Aorta (tissue), 5 donors: ENCODE measurements at regions not wholly inside any gene's neighbourhood (a gene's known extent, or its start where the extent isn't known, plus 50 kb on each side); places are given as distances from the start of the nearest gene placed in this dataset.
"Not testable (repeated sequence)": the region's sequence is repeated elsewhere in the genome, so short reads cannot be mapped to it uniquely, and the experiment has no call there.

Experiments used
- ATAC-seq: fragments of 200-7000 bp; cut with Tn5 transposase; one replicate; pipeline ENCODE4 v1.9.1; 2022; ENCODE audit warnings: moderate library complexity; ENCODE audit not compliant: low FRiP score
- DNase-seq, 2 donors: peaks; one replicate each; pipeline ENCODE4 v3.0.0-alpha.2; 2020
- H3K27ac ChIP-seq, 2 donors: one replicate each; pipeline ENCODE4 v1.5.1; 2013; ENCODE audit warnings: low read length in 2 of 2, mild to moderate bottlenecking in 2 of 2, moderate library complexity in 2 of 2, control low read depth in 1 of 2, inconsistent platforms in 1 of 2, low read depth in 1 of 2
- H3K27me3 ChIP-seq, 2 donors: one replicate each; pipeline ENCODE4 v1.6.1; 2013; ENCODE audit warnings: control low read depth in 1 of 2, low read length in 1 of 2, mild to moderate bottlenecking in 1 of 2, moderate library complexity in 1 of 2; ENCODE audit not compliant: insufficient read depth in 2 of 2, control insufficient read depth in 1 of 2
- H3K36me3 ChIP-seq, 2 donors: one replicate each; pipeline ENCODE4 v1.6.1; 2013; ENCODE audit warnings: control low read depth in 1 of 2, low read length in 1 of 2, mild to moderate bottlenecking in 1 of 2; ENCODE audit not compliant: insufficient read depth in 2 of 2, control insufficient read depth in 1 of 2
- H3K4me1 ChIP-seq, 2 donors: one replicate each; pipeline ENCODE4 v1.6.1; 2013; ENCODE audit warnings: low read length in 2 of 2, control low read depth in 1 of 2, mild to moderate bottlenecking in 1 of 2, moderate library complexity in 1 of 2; ENCODE audit not compliant: insufficient read depth in 2 of 2, control insufficient read depth in 1 of 2
- H3K4me3 ChIP-seq, 2 donors: one replicate each; pipeline ENCODE4 v1.5.1; 2013; ENCODE audit warnings: low read length in 2 of 2, control low read depth in 1 of 2, mild to moderate bottlenecking in 1 of 2
- H3K9me3 ChIP-seq: one replicate; pipeline ENCODE4 v1.6.1; 2013; ENCODE audit warnings: mild to moderate bottlenecking, low read length; ENCODE audit not compliant: control insufficient read depth
- WGBS, 2 donors: extraction: QIAGEN DNeasy Blood & Tissue Kit; methylation state at CpG; one replicate each; pipeline ENCODE4 v1.1.7; 2013; 5-methylcytosine and 5-hydroxymethylcytosine counted together
- intact Hi-C, 2 donors: fragments of 100-400 bp; cut with DNase I; formaldehyde crosslinking; loops; one replicate each; pipeline versions ENCODE4 v1.14.2 to v1.15.0; 2022
- donor health status: healthy with polysubstance abuse.
- donor health status: Bipolar disorder and iron deficiency.
- donor health status: DM: no; HTN: no; CAD: no.
- donor health status: DM: no; HTN: no; CAD: no.
- donor health status: DM: yes; HTN: yes; CAD: no.

DNA sequence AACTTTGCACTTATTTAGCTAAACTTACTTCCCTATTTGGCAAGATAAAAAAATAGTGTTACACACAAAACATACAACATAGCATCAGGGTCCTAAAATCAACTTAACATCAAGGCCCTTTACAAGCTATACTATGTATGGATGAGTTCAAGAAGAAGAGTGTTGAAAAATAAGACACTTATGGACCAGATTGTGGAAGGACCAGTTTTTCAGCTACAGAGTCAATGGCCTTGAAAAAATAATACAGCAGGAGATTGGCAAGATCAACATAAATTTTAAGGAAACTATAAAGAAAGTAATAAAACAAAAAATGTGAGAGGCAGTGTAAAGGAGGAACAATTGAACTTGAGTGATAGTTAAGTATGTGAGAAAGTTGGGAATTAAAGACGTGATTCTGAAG lies 66.3 kb upstream of the BBX start:
- intact Hi-C loops, result no loop called here
- no peak overlapping the region for H3K27ac ChIP-seq
- no peak for ATAC-seq
- WGBS, 2 donors, result 82 to 83% methylated on average over 1 of the region's 1 CpG
- DNase-seq, result no peak
- H3K4me1 ChIP-seq, result no peaks in the 10 kb centered on the region
- no peaks in the 10 kb centered on the region for H3K9me3 ChIP-seq
- H3K27me3 ChIP-seq, result no peaks in the 10 kb centered on the region
- no peaks in the 10 kb centered on the region for H3K36me3 ChIP-seq
- H3K4me3 ChIP-seq, result no peak overlapping the region

DNA sequence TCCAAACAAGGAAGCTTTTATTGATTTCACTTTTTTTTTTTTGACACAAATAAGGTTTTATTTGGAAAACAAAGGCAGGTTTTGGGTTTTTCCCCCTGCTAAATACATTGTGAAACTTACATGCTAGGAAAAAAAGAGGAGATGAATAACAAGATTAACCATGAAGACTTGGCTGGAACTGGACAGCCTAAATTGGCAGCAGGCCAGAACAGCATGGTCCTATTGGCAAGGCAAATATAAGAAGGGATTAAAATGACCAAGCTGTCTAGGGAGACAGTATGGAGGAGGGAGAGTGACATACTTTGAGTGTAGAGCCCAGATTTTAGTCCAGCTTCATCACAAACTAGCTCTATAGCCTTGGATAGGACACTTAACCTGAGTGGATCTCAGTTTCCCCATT lies 63.9 kb upstream of the BBX start:
- H3K9me3 ChIP-seq, result no peaks in the 10 kb centered on the region
- no peak for ATAC-seq
- H3K36me3 ChIP-seq, result no peaks in the 10 kb centered on the region
- H3K27me3 ChIP-seq, result no peaks in the 10 kb centered on the region
- H3K4me3 ChIP-seq, result no peak overlapping the region
- H3K27ac ChIP-seq, result no peak overlapping the region
- DNase-seq, result no peak
- H3K4me1 ChIP-seq, result no peaks in the 10 kb centered on the region
- intact Hi-C loops, result no loop called here

DNA sequence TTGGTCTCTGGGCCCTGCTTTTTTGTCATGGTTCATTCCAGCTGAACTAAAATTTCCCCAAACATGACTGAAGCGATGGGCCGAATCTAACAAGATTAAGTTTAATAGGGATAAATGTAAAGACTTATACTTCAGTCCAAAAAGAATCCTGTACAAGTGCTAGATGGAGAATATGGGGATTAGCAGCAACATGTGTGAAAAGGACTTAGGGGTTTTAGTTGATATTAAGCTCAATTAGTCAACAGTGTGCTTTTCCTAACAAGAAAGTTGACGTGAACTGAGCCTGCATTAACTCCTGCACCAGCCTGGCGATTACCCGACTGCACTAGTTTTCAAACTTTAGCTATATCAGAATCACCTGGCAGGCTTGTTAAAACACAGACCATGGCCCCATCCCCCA lies 61.0 kb upstream of the BBX start:
- intact Hi-C loops, result no loop called here
- Histone ChIP-seq H3K4me3 (no peak overlapping the region), H3K36me3 (no peaks in the 10 kb centered on the region), H3K27ac (no peak overlapping the region), H3K27me3 (no peaks in the 10 kb centered on the region), H3K4me1 (no peaks in the 10 kb centered on the region), H3K9me3 (no peaks in the 10 kb centered on the region)
- ATAC-seq (no peak), DNase-seq (no peak)
- WGBS, 2 donors, result 91 to 93% methylated on average over 5 of the region's 5 CpGs

DNA sequence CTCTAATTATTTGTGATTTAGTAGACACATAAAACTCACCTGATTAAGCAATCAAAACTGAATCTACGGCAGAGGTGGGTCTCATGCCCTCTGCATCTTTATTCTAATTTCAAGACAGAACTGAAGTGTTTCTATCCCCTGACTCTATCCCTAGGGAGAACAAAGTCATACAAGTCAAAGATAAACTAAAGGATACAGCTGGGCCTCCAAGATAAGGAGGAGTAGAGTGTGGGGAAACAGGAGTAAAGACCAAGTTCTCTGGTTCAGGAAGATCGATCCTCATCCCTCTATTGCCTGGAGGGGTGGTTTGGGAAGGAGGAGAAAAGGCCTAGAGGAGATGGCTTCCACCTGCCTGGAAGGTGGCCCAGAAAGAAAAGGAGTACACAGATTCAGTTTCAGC lies 58.7 kb upstream of the BBX start:
- intact Hi-C loops, result no loop called here
- DNase-seq (no peak), ATAC-seq (no peak)
- Histone ChIP-seq H3K36me3 (no peaks in the 10 kb centered on the region), H3K9me3 (no peaks in the 10 kb centered on the region), H3K4me3 (no peak overlapping the region), H3K27me3 (peaks cover 0 to 2% of the 10 kb centered on the region in 2 donors), H3K27ac (no peak overlapping the region), H3K4me1 (no peaks in the 10 kb centered on the region)
- WGBS, 2 donors, result 77 to 84% methylated on average over 2 of the region's 2 CpGs

DNA sequence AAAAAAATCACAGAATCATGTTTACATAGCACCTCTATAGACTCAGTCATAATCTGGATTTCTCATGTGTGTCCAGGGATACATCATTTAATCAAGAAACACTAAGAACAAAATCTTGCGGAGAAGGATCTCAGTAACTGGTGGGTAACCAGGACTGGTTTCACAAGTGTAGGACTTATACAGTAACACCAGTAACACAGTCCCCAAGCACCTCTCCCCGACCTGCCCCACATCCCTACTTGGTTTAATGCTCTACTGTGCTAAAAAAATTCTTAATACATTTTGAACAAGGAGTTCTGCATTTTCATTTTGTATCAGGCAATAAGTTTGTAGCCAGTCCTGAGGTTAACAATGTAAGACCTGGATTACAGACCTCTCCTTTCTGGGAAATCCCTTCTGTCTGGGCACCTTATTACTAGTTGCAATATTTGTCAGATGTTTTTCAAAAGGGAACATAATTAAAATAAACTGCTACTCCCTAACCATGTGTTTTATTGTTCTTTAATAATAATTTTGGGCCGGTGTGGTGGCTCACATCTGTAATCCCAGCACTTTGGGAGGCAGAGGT lies 57.6 kb upstream of the BBX start:
- Histone ChIP-seq H3K4me1 (no peaks in the 10 kb centered on the region), H3K9me3 (no peaks in the 10 kb centered on the region), H3K27ac (no peak overlapping the region), H3K27me3 (peaks cover 0 to 2% of the 10 kb centered on the region in 2 donors), H3K36me3 (no peaks in the 10 kb centered on the region), H3K4me3 (no peak overlapping the region)
- intact Hi-C loops, result no loop called here
- whole genome bisulfite sequencing, 2 donors, result 92 to 94% methylated on average over 3 of the region's 3 CpGs
- DNase-seq (no peak), ATAC-seq (no peak)

DNA sequence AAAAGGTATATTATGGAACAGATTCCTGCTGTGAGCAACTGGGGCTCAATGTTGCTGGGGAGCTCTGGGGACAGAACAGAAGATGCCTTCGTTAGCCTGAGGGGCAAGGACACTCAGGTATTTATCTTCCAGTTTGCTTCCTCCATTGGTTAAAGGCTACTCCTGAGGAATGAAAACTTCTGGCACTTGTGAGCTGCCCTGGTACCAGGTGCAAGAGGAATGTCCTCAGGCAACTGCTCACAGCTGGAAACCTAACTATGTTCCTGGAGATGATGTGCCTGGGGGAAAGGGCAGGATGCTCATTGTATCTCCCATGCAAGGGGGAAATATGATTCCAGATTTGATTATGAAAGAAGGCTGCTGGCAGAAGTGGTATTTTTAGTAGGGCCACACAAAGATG lies 54.0 kb upstream of the BBX start:
- 51 to 69% methylated on average over 1 of the region's 1 CpG for WGBS, 2 donors
- peaks cover 1% of the 10 kb centered on the region for H3K9me3 ChIP-seq
- ATAC-seq (no peak), DNase-seq (no peak)
- H3K4me3 ChIP-seq, result no peak overlapping the region
- peaks cover 0 to 2% of the 10 kb centered on the region in 2 donors for H3K27me3 ChIP-seq
- intact Hi-C loops, result no loop called here
- H3K27ac ChIP-seq, result no peak overlapping the region
- H3K36me3 ChIP-seq, result no peaks in the 10 kb centered on the region
- H3K4me1 ChIP-seq, result no peaks in the 10 kb centered on the region

DNA sequence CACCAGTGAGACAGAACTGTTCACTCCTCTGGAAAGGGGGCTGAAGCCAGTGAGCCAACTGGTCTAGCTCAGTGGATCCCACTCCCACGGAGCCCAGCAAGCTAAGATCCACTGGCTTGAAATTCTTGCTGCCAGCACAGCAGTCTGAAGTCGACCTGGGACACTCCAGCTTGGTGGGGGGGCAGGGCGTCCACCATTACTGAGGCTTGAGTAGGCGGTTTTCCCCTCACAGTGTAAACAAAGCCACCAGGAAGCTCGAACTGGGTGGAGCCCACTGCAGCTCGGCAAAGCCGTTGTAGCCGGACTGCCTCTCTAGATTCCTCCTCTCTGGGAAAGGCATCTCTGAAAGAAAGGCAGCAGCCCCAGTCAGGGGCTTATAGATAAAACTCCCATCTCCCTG lies 52.3 kb upstream of the BBX start:
- H3K27me3 ChIP-seq, intact Hi-C loops, H3K4me1 ChIP-seq, H3K36me3 ChIP-seq, H3K9me3 ChIP-seq, H3K4me3 ChIP-seq, DNase-seq, H3K27ac ChIP-seq, ATAC-seq: not testable (repeated sequence)
- 45 to 46% methylated on average over 8 of the region's 8 CpGs for WGBS, 2 donors
